Cardiac fibroblast (primary cell): ENCODE measurements at regions not wholly inside any gene's neighbourhood (a gene's known extent, or its start where the extent isn't known, plus 50 kb on each side); places are given as distances from the start of the nearest gene placed in this dataset.
A peak's percentile ranks its signal among the peaks of the same experiment; 100 is the strongest.

Experiments
- DNase-seq, 2 donors: peaks; one replicate each; pipeline versions ENCODE4 v3.0.0 to v3.0.0-alpha.2; 2010; ENCODE audit warnings: low read depth in 2 of 2
- H3K4me3 ChIP-seq, 2 donors: replicated peaks in 1 of 2; 1 replicate in 1 of 2; 2 replicates in 1 of 2; pipeline ENCODE4 v1.5.1; 2011; ENCODE audit warnings: low read depth in 2 of 2, low read length in 2 of 2, mild to moderate bottlenecking in 2 of 2, moderate library complexity in 1 of 2
- TF ChIP-seq, protein P1 (sequence below): IDR thresholded peaks from one replicate; pipeline ENCODE4 v1.5.1; 2011; ENCODE audit warnings: low read depth, mild to moderate bottlenecking, low read length, inconsistent platforms

DNA sequence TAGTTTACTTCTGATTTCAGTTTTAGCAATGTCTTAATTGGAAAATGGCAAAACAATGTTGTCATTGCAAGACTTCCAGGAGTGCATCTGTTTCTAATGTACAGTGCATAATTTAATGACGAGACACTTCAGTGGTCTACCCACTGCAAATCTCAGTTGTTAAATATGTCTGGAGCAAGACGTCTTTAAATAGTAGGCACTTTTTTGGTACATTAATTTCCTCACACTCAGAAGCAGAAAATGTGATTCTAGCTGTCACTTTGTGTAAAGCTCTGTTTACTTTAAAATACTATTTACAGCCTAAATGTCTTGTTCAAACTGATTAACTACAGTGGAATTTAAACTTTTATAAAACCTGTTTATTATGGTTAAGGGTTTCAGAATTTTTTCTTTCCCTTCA is 815.5 kb downstream of the TLE1 start:
- TF ChIP-seq, protein P1, sequence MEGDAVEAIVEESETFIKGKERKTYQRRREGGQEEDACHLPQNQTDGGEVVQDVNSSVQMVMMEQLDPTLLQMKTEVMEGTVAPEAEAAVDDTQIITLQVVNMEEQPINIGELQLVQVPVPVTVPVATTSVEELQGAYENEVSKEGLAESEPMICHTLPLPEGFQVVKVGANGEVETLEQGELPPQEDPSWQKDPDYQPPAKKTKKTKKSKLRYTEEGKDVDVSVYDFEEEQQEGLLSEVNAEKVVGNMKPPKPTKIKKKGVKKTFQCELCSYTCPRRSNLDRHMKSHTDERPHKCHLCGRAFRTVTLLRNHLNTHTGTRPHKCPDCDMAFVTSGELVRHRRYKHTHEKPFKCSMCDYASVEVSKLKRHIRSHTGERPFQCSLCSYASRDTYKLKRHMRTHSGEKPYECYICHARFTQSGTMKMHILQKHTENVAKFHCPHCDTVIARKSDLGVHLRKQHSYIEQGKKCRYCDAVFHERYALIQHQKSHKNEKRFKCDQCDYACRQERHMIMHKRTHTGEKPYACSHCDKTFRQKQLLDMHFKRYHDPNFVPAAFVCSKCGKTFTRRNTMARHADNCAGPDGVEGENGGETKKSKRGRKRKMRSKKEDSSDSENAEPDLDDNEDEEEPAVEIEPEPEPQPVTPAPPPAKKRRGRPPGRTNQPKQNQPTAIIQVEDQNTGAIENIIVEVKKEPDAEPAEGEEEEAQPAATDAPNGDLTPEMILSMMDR, result no peak
- no peak overlapping the region for H3K4me3 ChIP-seq
- DNase-seq, result peak in 1 of 2 donors; percentile 34

DNA sequence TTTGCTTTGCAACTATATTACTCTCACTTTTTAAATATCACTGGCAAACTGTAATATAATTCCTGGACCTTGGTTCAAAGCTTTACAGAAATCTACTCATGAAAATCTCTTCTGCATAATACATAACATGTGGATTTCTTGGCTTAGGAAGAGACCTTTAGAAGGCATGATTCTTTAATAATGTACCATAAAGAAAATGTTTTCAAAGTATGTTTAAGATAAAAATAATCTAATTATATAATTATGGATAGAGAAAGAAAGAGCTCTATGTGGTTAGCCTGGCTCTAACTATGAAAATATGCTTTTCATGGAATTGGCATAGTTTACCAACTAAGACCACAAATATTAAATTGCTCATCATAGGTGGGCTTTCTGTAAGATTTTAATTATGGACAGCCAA is 817.8 kb downstream of the TLE1 start:
- no peak overlapping the region for H3K4me3 ChIP-seq
- TF ChIP-seq, protein P1, result no peak
- no peak for DNase-seq

DNA sequence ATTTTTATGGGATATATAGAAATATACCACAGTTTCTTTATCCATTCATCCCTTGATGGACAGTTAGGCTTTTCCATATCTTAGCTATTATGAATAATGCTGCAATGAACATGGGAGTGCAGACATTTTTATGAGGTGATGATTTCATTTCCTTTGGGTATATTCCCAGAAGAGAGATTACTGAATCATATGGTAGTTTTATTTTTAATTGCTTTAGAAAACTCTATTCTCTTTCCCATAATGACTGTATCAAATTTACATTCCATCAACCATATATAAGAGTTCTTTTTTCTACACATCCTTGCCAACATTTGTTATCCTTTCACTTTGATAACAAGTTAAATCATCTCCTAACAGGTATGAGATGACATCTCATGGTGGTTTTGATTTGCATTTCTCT is 821.6 kb downstream of the TLE1 start:
- DNase-seq, result peak in 1 of 2 donors; percentile 84
- TF ChIP-seq, protein P1, result no peak
- H3K4me3 ChIP-seq, result no peak overlapping the region

DNA sequence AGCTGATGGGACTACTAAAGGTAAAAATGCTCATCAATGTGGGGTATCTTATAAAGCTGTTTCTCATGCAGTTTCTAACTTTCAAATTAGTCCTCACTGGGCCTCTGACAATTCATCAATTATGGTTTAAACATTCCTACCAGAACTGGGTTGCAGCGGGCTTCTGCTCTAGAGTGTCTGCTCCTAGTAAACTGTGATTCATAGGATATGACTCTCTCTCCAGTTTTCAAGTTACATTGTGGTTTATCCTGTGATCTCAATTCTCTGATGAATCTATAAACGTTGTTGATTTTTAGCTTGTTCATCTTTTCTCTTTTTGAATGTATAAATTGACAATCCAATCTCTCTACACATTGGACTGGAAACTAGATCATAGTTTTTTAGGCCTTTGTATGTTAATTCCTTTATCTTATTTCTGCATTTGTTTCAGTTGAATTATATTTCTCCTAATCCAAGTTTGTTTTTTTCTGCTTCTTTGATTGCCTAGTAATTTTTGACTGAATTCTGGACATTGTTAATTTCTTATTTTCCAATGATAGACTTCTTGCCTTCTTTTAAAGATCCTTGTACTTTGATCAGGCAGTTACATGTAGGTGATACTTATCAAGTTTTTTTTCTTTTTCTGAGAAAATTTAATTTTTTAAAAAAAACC is 822.6 kb downstream of the TLE1 start:
- H3K4me3 ChIP-seq, result no peak overlapping the region
- DNase-seq, result peak in 1 of 2 donors; percentile 83
- TF ChIP-seq, protein P1, result no peak

DNA sequence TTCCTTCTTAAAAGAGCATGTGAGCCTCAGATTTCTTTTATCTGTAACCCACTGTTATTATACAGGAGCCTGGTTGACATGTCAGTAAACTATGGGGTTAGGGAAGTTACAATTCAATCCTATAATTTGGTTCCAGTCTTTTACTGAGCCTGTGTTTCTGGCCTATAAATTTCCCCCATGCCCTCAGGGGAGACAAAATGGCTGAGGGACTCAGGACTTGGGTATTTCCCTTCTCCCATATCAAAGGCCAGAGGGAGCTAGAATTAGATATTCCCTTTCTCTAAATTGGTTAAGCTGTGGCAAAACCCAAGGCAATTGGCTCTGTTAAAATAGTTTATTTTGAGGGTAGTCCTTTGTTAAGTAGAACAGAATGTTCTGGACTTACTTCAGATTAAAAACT is 823.2 kb downstream of the TLE1 start:
- TF ChIP-seq, protein P1, result no peak
- DNase-seq, result peak in 1 of 2 donors; percentile 50

DNA sequence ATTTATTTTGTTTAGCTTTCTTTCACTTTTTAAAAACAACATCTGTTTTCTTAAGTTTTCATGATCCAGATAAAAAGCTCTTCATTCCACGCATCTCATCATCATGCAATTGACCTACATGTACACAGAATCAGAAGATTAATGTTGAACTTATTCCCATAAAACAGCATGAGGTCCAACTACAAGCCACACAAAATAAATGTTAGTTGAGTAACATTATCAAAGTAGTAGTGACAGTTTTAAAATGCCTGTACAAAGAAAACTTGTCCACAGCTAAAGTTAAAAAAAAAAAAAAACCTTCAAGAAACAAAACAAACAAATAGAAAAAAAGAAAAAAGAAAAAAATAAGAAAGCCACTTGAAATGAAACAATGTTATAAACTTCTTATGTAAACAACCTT is 846.3 kb downstream of the TLE1 start:
- DNase-seq, result no peak
- H3K4me3 ChIP-seq, result no peak overlapping the region
- TF ChIP-seq, protein P1, result no peak

More for the DNA sequence above, 823.2 kb downstream of the TLE1 start:
- H3K4me3 ChIP-seq, result no peak overlapping the region

DNA sequence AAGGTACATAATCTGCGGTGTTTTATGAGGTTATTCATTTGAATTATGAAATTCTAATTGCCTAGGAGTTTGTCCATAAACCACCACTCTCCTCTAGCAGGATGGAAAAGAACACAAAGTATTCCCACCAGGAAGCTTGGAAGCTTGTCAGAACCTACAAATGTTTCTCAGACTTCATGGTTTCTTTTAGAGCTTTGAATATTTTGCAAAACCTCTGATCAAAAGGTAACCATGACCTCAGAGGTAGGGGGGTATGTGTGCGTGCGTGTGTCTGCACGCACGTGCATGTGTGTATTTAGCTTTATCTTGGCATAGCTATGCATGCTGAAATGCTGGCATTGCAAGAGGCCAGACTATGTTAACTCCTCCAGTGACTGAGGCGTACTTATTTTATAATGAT is 847.0 kb downstream of the TLE1 start:
- DNase-seq, result peak in 1 of 2 donors; percentile 4
- H3K4me3 ChIP-seq, result no peak overlapping the region
- TF ChIP-seq, protein P1, result no peak
